ENCODE measurements at regions not wholly inside any gene's neighbourhood (a gene's known extent, or its start where the extent isn't known, plus 50 kb on each side); places are given as distances from the start of the nearest gene placed in this dataset.

- TF ChIP-seq POLR2A (IDR thresholded peaks at IDR 0.05) = no peak
- no peak for TF ChIP-seq CTCF (IDR thresholded peaks at IDR 0.05)
- TF ChIP-seq EP300 (IDR thresholded peaks at IDR 0.05) = no peak
These were observed 839.4 kb upstream of the LCORL start for GRCh38 chr4:18860836-18861530.
